ENCODE measurements at regions not wholly inside any gene's neighbourhood (a gene's known extent, or its start where the extent isn't known, plus 50 kb on each side); places are given as distances from the start of the nearest gene placed in this dataset.

DNA sequence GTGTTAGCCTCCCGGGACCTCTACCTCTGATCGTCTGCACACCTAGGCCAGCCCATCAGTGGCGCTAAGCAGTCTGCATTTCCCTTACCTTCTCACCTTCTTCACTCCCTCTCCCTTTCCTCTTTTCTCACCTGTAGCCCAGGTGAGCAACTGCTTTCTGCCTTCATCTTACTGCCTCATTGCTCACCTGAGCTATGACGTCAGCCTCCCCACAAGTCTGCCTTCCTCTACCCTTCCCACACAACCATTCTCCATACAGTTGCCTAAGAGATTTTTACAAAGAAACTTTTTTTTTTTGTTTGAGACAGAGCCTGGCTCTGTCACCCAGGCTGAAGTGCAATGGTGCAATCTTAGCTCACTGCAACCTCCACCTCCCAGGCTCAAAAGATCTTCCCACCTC, 136.3 kb downstream of the BCOR start:
- Histone ChIP-seq H3K4me2 (ENCODE audit: low read length) (no peak overlapping the region), H4K20me1 (ENCODE audit: low read length) (no peaks in the 10 kb centered on the region), H3K27me3 (ENCODE audit: low read length) (no peaks in the 10 kb centered on the region), H3K9me3 (ENCODE audit: low read length) (no peaks in the 10 kb centered on the region), H3K79me2 (ENCODE audit: low read length) (no peaks in the 10 kb centered on the region), H3F3A (ENCODE audit: low read length, unreplicated experiment) (no peaks in the 10 kb centered on the region), H3K9me2 (replicated peaks; ENCODE audit: low read length) (no peaks in the 10 kb centered on the region), H3K36me3 (ENCODE audit: low read depth, low read length) (no peaks in the 10 kb centered on the region), H3K4me1 (ENCODE audit: insufficient read depth, low read length) (no peaks in the 10 kb centered on the region), H3K27ac (ENCODE audit: low read length) (no peak overlapping the region), H2AFZ (ENCODE audit: low read length) (no peak overlapping the region), H3K9ac (ENCODE audit: low read length) (no peak overlapping the region), H3K4me3 (ENCODE audit: low read length) (no peak overlapping the region)
- intact Hi-C loops (cut with micrococcal nuclease), result no loop called here
- ChIA-PET CTCF (no interaction called here), POLR2A (ENCODE audit: unreplicated experiment) (no interaction called here)
- ATAC-seq, result no peak
- no TSS peak for BruUV-seq (replicated peaks)
- no peak for DNase-seq
- TF ChIP-seq EZH2 (IDR thresholded peaks at IDR 0.05; ENCODE audit: low read length, unreplicated experiment) (no peak), EZH2phosphoT487 (IDR thresholded peaks at IDR 0.05; ENCODE audit: borderline replicate concordance, low read length) (no peak)
- TF ChIP-seq, protein P1, sequence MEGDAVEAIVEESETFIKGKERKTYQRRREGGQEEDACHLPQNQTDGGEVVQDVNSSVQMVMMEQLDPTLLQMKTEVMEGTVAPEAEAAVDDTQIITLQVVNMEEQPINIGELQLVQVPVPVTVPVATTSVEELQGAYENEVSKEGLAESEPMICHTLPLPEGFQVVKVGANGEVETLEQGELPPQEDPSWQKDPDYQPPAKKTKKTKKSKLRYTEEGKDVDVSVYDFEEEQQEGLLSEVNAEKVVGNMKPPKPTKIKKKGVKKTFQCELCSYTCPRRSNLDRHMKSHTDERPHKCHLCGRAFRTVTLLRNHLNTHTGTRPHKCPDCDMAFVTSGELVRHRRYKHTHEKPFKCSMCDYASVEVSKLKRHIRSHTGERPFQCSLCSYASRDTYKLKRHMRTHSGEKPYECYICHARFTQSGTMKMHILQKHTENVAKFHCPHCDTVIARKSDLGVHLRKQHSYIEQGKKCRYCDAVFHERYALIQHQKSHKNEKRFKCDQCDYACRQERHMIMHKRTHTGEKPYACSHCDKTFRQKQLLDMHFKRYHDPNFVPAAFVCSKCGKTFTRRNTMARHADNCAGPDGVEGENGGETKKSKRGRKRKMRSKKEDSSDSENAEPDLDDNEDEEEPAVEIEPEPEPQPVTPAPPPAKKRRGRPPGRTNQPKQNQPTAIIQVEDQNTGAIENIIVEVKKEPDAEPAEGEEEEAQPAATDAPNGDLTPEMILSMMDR (conservative IDR thresholded peaks at IDR 0.05; ENCODE audit: low read depth, low read length), result no peak

DNA sequence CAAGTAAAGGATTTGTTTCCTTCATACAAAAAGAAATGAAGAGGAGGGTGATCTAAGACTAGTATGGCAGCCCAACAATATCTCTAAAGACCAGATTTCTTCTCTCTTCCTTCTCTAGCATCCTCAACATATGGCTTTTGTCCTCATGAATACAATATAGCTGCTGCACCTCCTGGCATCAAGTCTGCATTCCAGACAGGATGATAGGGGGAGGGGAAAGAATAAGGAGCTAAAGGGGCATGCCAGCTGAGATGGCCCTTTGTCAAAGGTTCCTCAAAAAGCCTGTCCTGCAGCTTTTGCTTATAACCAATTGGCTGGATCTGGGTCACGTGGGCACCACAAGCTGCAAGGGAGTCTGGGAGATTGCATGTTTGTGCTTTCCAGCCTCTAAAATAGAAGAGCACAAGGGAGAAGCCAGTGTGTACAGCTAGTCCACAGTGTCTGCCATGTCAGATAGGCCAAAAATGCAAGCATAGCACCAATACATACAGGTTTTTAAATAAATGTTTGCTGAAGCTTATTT, 132.6 kb downstream of the BCOR start:
- no peak overlapping the region for H3K27ac ChIP-seq (ENCODE audit: low read length)
- ATAC-seq, result no peak
- H3K27me3 ChIP-seq (ENCODE audit: low read length), result no peaks in the 10 kb centered on the region
- intact Hi-C loops (cut with micrococcal nuclease), result no loop called here
- H4K20me1 ChIP-seq (ENCODE audit: low read length), result no peaks in the 10 kb centered on the region
- POLR2A ChIA-PET (ENCODE audit: unreplicated experiment), result no interaction called here
- BruUV-seq (replicated peaks), result no TSS peak
- no peaks in the 10 kb centered on the region for H3K36me3 ChIP-seq (ENCODE audit: low read depth, low read length)
- DNase-seq, result no peak
- H3F3A ChIP-seq (ENCODE audit: low read length, unreplicated experiment), result no peaks in the 10 kb centered on the region
- no peak overlapping the region for H3K4me2 ChIP-seq (ENCODE audit: low read length)
- no peak overlapping the region for H3K4me3 ChIP-seq (ENCODE audit: low read length)
- TF ChIP-seq EZH2 (IDR thresholded peaks at IDR 0.05; ENCODE audit: low read length, unreplicated experiment), result no peak
- no peak for TF ChIP-seq EZH2phosphoT487 (IDR thresholded peaks at IDR 0.05; ENCODE audit: borderline replicate concordance, low read length)
- TF ChIP-seq, protein P1 (conservative IDR thresholded peaks at IDR 0.05; ENCODE audit: low read depth, low read length), result no peak
- CTCF ChIA-PET, result no interaction called here
- H2AFZ ChIP-seq (ENCODE audit: low read length), result no peak overlapping the region
- peaks cover 5% of the 10 kb centered on the region; the same call in 1 of the 2 replicates for H3K4me1 ChIP-seq (ENCODE audit: insufficient read depth, low read length)
- no peak overlapping the region for H3K9ac ChIP-seq (ENCODE audit: low read length)
- H3K79me2 ChIP-seq (ENCODE audit: low read length), result no peaks in the 10 kb centered on the region
- no peaks in the 10 kb centered on the region for H3K9me3 ChIP-seq (ENCODE audit: low read length)
- H3K9me2 ChIP-seq (replicated peaks; ENCODE audit: low read length), result no peaks in the 10 kb centered on the region

DNA sequence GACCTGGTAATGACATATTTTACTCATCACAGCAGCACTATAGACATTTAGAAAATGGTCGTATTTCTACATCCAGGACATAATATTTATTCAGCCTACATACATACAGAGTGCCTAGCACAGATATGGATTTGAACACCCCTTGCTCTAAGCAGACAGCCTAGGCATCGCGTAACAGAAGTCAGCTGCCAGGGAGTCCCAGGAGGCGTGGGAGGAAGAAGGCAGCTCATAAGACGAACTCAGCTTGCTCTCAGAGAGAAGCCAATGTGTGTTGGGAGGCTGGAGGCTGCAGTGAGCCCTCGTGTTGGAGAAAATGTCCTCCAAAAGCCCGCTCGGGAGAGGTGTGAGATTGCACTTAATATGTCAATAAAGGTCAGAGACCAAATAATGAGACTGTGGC, 131.6 kb downstream of the BCOR start:
- H3K9ac ChIP-seq (ENCODE audit: low read length), result no peak overlapping the region
- no peak overlapping the region for H2AFZ ChIP-seq (ENCODE audit: low read length)
- no peak overlapping the region for H3K4me3 ChIP-seq (ENCODE audit: low read length)
- H3K27ac ChIP-seq (ENCODE audit: low read length), result no peak overlapping the region
- no peaks in the 10 kb centered on the region for H3K36me3 ChIP-seq (ENCODE audit: low read depth, low read length)
- no peak for DNase-seq
- no peaks in the 10 kb centered on the region for H3K27me3 ChIP-seq (ENCODE audit: low read length)
- H3K9me3 ChIP-seq (ENCODE audit: low read length), result no peaks in the 10 kb centered on the region
- H4K20me1 ChIP-seq (ENCODE audit: low read length), result no peaks in the 10 kb centered on the region
- no peaks in the 10 kb centered on the region for H3K79me2 ChIP-seq (ENCODE audit: low read length)
- ChIA-PET CTCF (no interaction called here), POLR2A (ENCODE audit: unreplicated experiment) (no interaction called here)
- ATAC-seq, result no peak
- H3K9me2 ChIP-seq (replicated peaks; ENCODE audit: low read length), result no peaks in the 10 kb centered on the region
- BruUV-seq (replicated peaks), result no TSS peak
- H3K4me1 ChIP-seq (ENCODE audit: insufficient read depth, low read length), result peaks cover 5% of the 10 kb centered on the region; the same call in 1 of the 2 replicates
- H3K4me2 ChIP-seq (ENCODE audit: low read length), result no peak overlapping the region
- intact Hi-C loops (cut with micrococcal nuclease), result no loop called here
- TF ChIP-seq EZH2phosphoT487 (IDR thresholded peaks at IDR 0.05; ENCODE audit: borderline replicate concordance, low read length) (no peak), EZH2 (IDR thresholded peaks at IDR 0.05; ENCODE audit: low read length, unreplicated experiment) (no peak)
- TF ChIP-seq, protein P1 (conservative IDR thresholded peaks at IDR 0.05; ENCODE audit: low read depth, low read length), result no peak
- H3F3A ChIP-seq (ENCODE audit: low read length, unreplicated experiment), result no peaks in the 10 kb centered on the region
